Breast epithelium (tissue), 4 donors: ENCODE measurements at regions not wholly inside any gene's neighbourhood (a gene's known extent, or its start where the extent isn't known, plus 50 kb on each side); places are given as distances from the start of the nearest gene placed in this dataset.
"Not testable (repeated sequence)": the region's sequence is repeated elsewhere in the genome, so short reads cannot be mapped to it uniquely, and the experiment has no call there.

Experiments used
- DNase-seq, 2 donors: peaks; one replicate each; pipeline ENCODE4 v3.0.0-alpha.2; 2019; ENCODE audit warnings: low spot score in 2 of 2
- H3K27ac ChIP-seq, 2 donors: fragments of 200-600 bp; sonication (generic) in 1 of 2; one replicate each; pipeline ENCODE4 v1.5.1; 2016 to 2019; ENCODE audit warnings: mild to moderate bottlenecking in 1 of 2
- H3K27me3 ChIP-seq, 2 donors: fragments of 200-600 bp; sonication (generic) in 1 of 2; one replicate each; pipeline versions ENCODE4 v1.5.1 to v1.6.0; 2017 to 2019; ENCODE audit warnings: control low read depth in 1 of 2, mild to moderate bottlenecking in 1 of 2
- H3K36me3 ChIP-seq: fragments of 200-600 bp; one replicate; pipeline ENCODE4 v1.5.1; 2019
- H3K4me1 ChIP-seq, 2 donors: fragments of 200-600 bp; sonication (generic); one replicate each; pipeline ENCODE4 v1.5.1; 2016 to 2019; ENCODE audit warnings: control low read depth in 1 of 2
- H3K4me3 ChIP-seq, 3 donors: fragments of 200-600 bp; sonication (generic); 1 replicate in 2 of 3; 2 replicates in 1 of 3; pipeline ENCODE4 v1.5.1; 2016 to 2019; ENCODE audit warnings: mild to moderate bottlenecking in 3 of 3, moderate library complexity in 2 of 3
- H3K9me3 ChIP-seq, 2 donors: fragments of 200-600 bp; sonication (generic) in 1 of 2; one replicate each; pipeline ENCODE4 v1.5.1; 2016 to 2019; ENCODE audit warnings: control low read depth in 1 of 2
- POLR2A ChIP-seq: fragments of 450-650 bp; IDR thresholded peaks from one replicate; pipeline ENCODE4 v1.6.1; 2016; ENCODE audit warnings: antibody characterized with exemption, mild to moderate bottlenecking, moderate library complexity
- POLR2AphosphoS5 ChIP-seq, 3 donors: sonication (generic); formaldehyde crosslinking; IDR thresholded peaks; one replicate each; pipeline ENCODE4 v1.6.1; 2017; ENCODE audit warnings: antibody characterized with exemption in 3 of 3
- intact Hi-C: fragments of 100-400 bp; cut with DNase I; formaldehyde crosslinking; loops from one replicate; pipeline ENCODE4 v1.15.1; 2023; ENCODE audit warnings: low total_unique reads
- TF ChIP-seq, protein P1 (sequence below), 3 donors: fragments of 450-650 bp; IDR thresholded peaks; one replicate each; pipeline ENCODE4 v1.5.1; 2016 to 2017; ENCODE audit warnings: antibody characterized with exemption in 3 of 3, mild to moderate bottlenecking in 3 of 3, moderate library complexity in 3 of 3

DNA sequence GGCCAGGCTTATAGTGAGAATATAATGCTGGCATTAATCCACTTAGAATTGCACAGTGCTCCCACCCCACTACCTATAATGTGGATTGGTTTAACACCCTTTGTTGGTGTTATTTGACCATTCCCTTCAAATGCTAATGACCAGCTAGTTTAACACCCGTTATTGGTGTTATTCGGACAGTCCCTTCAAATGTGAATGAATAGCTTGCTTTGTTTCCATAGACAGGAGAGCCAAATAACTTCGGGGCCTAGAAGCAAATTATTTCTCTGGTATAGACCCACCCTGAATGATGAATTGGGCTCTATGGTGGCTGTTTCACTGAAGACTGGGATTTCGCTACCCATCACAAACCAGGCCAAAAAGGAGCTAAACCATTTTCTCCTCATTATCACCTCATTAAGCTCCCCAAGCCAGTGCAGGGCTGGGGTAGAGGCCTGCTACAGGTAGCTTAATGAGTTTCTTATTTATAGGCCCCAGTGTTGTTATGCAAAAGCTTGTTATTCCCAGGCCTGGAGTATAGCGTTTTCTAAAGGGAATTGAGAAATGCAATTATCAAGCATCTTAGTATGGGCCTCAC, 494.1 kb upstream of the DPH6 start:
- no peak for DNase-seq
- Histone ChIP-seq H3K4me3 (no peak overlapping the region), H3K4me1 (no peaks in the 10 kb centered on the region), H3K9me3 (no peaks in the 10 kb centered on the region), H3K27ac (no peak overlapping the region), H3K36me3 (no peaks in the 10 kb centered on the region), H3K27me3 (no peaks in the 10 kb centered on the region)
- intact Hi-C loops, result no loop called here
- TF ChIP-seq POLR2A (no peak), POLR2AphosphoS5 (IDR thresholded peaks at IDR 0.05) (no peak)
- TF ChIP-seq, protein P1, sequence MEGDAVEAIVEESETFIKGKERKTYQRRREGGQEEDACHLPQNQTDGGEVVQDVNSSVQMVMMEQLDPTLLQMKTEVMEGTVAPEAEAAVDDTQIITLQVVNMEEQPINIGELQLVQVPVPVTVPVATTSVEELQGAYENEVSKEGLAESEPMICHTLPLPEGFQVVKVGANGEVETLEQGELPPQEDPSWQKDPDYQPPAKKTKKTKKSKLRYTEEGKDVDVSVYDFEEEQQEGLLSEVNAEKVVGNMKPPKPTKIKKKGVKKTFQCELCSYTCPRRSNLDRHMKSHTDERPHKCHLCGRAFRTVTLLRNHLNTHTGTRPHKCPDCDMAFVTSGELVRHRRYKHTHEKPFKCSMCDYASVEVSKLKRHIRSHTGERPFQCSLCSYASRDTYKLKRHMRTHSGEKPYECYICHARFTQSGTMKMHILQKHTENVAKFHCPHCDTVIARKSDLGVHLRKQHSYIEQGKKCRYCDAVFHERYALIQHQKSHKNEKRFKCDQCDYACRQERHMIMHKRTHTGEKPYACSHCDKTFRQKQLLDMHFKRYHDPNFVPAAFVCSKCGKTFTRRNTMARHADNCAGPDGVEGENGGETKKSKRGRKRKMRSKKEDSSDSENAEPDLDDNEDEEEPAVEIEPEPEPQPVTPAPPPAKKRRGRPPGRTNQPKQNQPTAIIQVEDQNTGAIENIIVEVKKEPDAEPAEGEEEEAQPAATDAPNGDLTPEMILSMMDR (IDR thresholded peaks at IDR 0.05), result no peak

DNA sequence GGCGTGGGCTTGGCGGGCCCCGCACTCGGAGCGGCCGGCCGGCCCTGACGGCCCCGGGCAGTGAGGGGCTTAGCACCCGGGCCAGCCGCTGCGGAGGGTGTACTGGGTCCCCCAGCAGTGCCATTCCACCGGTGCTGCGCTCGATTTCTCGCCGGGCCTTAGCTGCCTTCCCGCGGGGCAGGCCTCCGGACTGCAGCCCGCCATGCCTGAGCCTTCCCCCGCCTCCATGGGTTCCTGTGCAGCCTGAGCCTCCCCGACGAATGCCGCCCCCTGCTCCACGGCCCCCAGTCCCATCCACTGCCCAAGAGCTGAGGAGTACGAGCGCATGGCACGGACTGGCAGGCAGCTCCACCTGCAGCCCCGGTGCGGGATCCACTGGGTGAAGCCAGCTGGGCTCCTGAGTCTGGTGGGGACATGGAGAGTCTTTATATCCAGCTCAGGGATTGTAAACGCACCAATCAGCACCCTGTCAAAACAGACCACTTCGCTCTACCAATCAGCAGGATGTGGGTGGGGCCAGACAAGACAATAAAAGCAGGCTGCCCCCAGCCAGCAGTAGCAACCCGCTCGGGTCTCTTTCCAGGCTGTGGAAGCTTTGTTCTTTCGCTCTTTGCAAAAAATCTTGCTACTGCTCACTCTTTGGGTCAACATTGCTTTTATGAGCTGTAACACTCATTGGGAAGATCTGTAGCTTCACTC, 501.2 kb upstream of the DPH6 start:
- H3K36me3 ChIP-seq, intact Hi-C loops: not testable (repeated sequence)

DNA sequence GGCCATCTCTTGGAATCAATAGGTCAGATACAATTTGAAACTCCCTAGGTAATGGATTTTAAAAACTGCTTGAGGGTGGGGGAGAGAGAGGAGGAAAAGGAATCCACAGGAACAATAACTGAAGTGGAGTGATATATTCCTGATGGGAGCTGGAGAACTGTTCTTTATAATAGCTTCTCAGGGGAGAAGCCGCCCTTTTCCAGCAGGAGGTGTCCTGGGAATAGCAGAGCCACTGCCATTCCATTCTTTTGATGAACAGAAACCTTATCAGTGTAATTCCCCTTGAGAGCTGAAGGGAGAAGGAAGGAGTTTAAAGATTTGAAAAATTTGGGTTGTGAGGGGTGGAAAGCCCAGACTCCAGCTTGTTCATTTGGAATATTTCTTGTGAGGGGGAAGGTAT, 504.9 kb upstream of the DPH6 start:
- intact Hi-C loops, result no loop called here
- H3K36me3 ChIP-seq, result no peaks in the 10 kb centered on the region
- H3K4me3 ChIP-seq, result no peak overlapping the region
- DNase-seq, result no peak
- H3K27me3 ChIP-seq, result no peaks in the 10 kb centered on the region
- TF ChIP-seq, protein P1 (IDR thresholded peaks at IDR 0.05), result no peak
- no peak overlapping the region for H3K27ac ChIP-seq
- H3K9me3 ChIP-seq, result no peaks in the 10 kb centered on the region
- no peaks in the 10 kb centered on the region for H3K4me1 ChIP-seq

More for the DNA sequence above, 501.2 kb upstream of the DPH6 start:
- H3K9me3 ChIP-seq, DNase-seq, H3K27ac ChIP-seq, H3K4me1 ChIP-seq, H3K27me3 ChIP-seq, H3K4me3 ChIP-seq: not testable (repeated sequence)

DNA sequence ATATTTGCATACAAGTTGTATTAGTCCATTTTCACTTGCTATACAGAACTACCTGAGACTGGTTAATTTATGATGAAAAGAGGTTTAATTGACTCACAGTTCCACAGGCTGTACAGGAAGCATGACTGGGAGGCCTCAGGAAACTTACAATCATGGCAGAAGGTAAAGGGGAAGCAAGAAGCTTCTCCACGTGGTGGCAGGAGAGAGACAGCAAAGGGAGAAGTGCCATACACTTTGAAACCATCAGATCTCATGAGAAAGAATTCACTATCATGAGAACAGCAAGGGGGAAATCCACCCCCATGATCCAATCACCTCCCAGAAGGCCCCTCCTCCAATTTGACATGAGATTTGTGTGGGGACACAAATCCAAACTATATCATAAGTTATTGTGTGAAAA, 506.7 kb upstream of the DPH6 start:
- H3K4me1 ChIP-seq, H3K36me3 ChIP-seq, H3K27me3 ChIP-seq, H3K4me3 ChIP-seq, H3K27ac ChIP-seq, DNase-seq, intact Hi-C loops, H3K9me3 ChIP-seq: not testable (repeated sequence)

DNA sequence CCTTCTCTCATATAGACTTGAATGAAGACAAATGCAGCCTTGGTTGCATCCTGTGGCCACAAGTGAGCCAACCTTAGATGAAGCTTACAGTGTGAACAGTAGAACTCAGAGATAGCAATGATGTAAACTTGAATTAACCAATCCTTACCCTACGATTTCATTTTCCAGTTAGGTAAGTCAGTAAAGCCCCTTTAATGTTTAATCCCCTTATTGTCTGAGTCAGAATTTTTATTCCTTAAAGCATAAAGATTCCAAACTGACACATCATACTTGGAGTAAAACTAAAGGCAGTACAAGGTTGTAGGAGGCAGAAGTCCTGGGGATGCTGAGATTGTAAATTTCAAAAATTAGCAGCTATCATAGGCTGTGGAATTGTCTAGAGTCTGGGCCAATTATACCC, 507.8 kb upstream of the DPH6 start:
- Histone ChIP-seq H3K4me3 (no peak overlapping the region), H3K27ac (no peak overlapping the region), H3K36me3 (no peaks in the 10 kb centered on the region), H3K4me1 (no peaks in the 10 kb centered on the region), H3K9me3 (no peaks in the 10 kb centered on the region), H3K27me3 (no peaks in the 10 kb centered on the region)
- TF ChIP-seq, protein P1 (IDR thresholded peaks at IDR 0.05), result no peak
- TF ChIP-seq POLR2AphosphoS5 (IDR thresholded peaks at IDR 0.05), result no peak
- TF ChIP-seq POLR2A, result no peak
- intact Hi-C loops, result no loop called here
- no peak for DNase-seq

DNA sequence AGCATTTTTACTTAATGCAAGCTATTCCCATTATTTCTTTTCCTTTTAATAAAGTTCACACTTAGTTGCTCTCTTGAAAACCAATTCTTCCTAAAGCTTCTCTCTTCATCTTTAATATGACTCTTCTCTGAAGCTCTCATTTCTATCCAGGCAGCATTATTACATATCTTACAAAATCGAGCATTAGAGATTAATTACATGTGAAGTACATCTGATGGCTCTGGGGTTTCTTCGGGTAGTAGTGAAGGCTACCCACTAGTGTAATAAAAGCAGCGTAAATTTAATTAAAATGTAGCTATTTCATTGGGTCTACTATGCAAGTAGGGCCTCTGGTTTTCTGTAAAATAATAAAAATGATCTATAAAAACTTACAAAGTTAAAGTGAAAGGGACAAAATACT, 513.6 kb upstream of the DPH6 start:
- Histone ChIP-seq H3K27ac (no peak overlapping the region), H3K36me3 (no peaks in the 10 kb centered on the region), H3K27me3 (no peaks in the 10 kb centered on the region), H3K4me3 (no peak overlapping the region), H3K9me3 (no peaks in the 10 kb centered on the region), H3K4me1 (no peaks in the 10 kb centered on the region)
- TF ChIP-seq POLR2AphosphoS5 (IDR thresholded peaks at IDR 0.05), result no peak
- TF ChIP-seq, protein P1 (IDR thresholded peaks at IDR 0.05), result no peak
- TF ChIP-seq POLR2A, result no peak
- no peak for DNase-seq
- intact Hi-C loops, result no loop called here
